K562 (cell line): ENCODE measurements at regions not wholly inside any gene's neighbourhood (a gene's known extent, or its start where the extent isn't known, plus 50 kb on each side); places are given as distances from the start of the nearest gene placed in this dataset.

Experiments used
- ATAC-seq: fragments of 200-7000 bp; cut with Tn5 transposase; 3 replicates; pipeline ENCODE4 v1.9.1; 2020; ENCODE audit warnings: moderate library complexity
- BruUV-seq: library from RNA; stranded (reverse); fragments of 400-500 nt; replicated peaks from 2 replicates; lab custom pipeline; 2021; lab: Mats Ljungman, UMichigan
- CTCF ChIA-PET: fragments of 300-600 bp; formaldehyde crosslinking; extraction: SDS; loops from one replicate; lab custom pipeline; 2021; ENCODE audit warnings: low intra/inter-chr PET ratio; lab: Yijun Ruan, JAX
- POLR2A ChIA-PET: fragments of 300-600, 350-650 bp; sonication (Branson Sonifier 250); formaldehyde crosslinking; extraction: SDS; loops from one replicate; lab custom pipeline; 2021; ENCODE audit warnings: antibody characterized with exemption, inconsistent platforms; lab: Yijun Ruan, JAX
- DNase-seq, 4 experiments: peaks; one replicate each; pipeline versions ENCODE4 v3.0.0 to v3.0.0-alpha.2; 2011 to 2018; ENCODE audit warnings: low spot score in 3 of 4, mixed read lengths in 3 of 4; ENCODE audit errors: extremely low read depth in 1 of 4
- FAIRE-seq: peaks from 2 replicates; lab custom pipeline; 2011; peaks lifted over from hg19 to GRCh38; lab: Jason Lieb, UNC
- H2AFZ ChIP-seq: 2 replicates; pipeline ENCODE4 v1.6.0; 2011; ENCODE audit warnings: low read depth, low read length, control low read depth, inconsistent platforms
- H3K27ac ChIP-seq: fragments of 200-600 bp; 3 replicates; pipeline ENCODE4 v1.8.0; 2011; ENCODE audit warnings: low read depth, mild to moderate bottlenecking, control low read depth, inconsistent platforms, low read length, moderate library complexity, mixed read lengths; ENCODE audit errors: extremely low read depth
- H3K27me3 ChIP-seq, 2 experiments: fragments of 300-600 bp in 1 of 2; 2 replicates in 1 of 2; 3 replicates in 1 of 2; pipeline versions ENCODE4 v1.6.0 to v1.8.0; 2011; ENCODE audit warnings: inconsistent platforms in 2 of 2, low read length in 2 of 2, mild to moderate bottlenecking in 1 of 2, mixed read lengths in 1 of 2, moderate library complexity in 1 of 2; ENCODE audit not compliant: control insufficient read depth in 2 of 2, insufficient read depth in 2 of 2
- H3K36me3 ChIP-seq: fragments of 300-600 bp; 3 replicates; pipeline ENCODE4 v1.8.0; 2011; ENCODE audit warnings: mild to moderate bottlenecking, low read length, inconsistent platforms; ENCODE audit not compliant: control insufficient read depth, insufficient read depth
- H3K4me1 ChIP-seq, 2 experiments: fragments of 200-600 bp in 1 of 2; replicated peaks in 1 of 2; 2 replicates in 1 of 2; 3 replicates in 1 of 2; pipeline versions ENCODE4 v1.5.1 to v1.8.0; 2011; ENCODE audit warnings: inconsistent platforms in 2 of 2, low read length in 2 of 2, mild to moderate bottlenecking in 1 of 2, mixed read lengths in 1 of 2, moderate library complexity in 1 of 2; ENCODE audit not compliant: control insufficient read depth in 2 of 2, insufficient read depth in 2 of 2
- H3K4me2 ChIP-seq: 2 replicates; pipeline ENCODE4 v1.6.1; 2011; ENCODE audit warnings: low read length, control low read depth, inconsistent platforms, mixed read lengths; ENCODE audit not compliant: insufficient read depth
- H3K4me3 ChIP-seq: fragments of 200-600 bp; sonication (generic), shearing (Covaris generic); 2 replicates; pipeline ENCODE4 v1.5.1; 2016; ENCODE audit warnings: control low read depth, inconsistent platforms
- H3K79me2 ChIP-seq: fragments of 200-600 bp; 3 replicates; pipeline ENCODE4 v1.8.0; 2011; ENCODE audit warnings: low read length, inconsistent platforms; ENCODE audit not compliant: control insufficient read depth, insufficient read depth
- H3K9ac ChIP-seq, 2 experiments: 2 replicates each; pipeline versions ENCODE4 v1.6.0 to v1.6.1; 2011; ENCODE audit warnings: low read depth in 2 of 2, low read length in 2 of 2, control low read depth in 1 of 2, inconsistent platforms in 1 of 2, mild to moderate bottlenecking in 1 of 2, mixed read lengths in 1 of 2; ENCODE audit not compliant: insufficient read depth in 1 of 2
- H3K9me1 ChIP-seq: one replicate; pipeline ENCODE4 v1.6.0; 2011; ENCODE audit warnings: inconsistent platforms, mild to moderate bottlenecking, low read length, moderate library complexity; ENCODE audit not compliant: control insufficient read depth, insufficient read depth
- H3K9me3 ChIP-seq: replicated peaks from 2 replicates; pipeline ENCODE4 v1.5.1; 2011; ENCODE audit warnings: low read depth, low read length, inconsistent platforms; ENCODE audit not compliant: control insufficient read depth, insufficient read depth
- H4K20me1 ChIP-seq: replicated peaks from 2 replicates; pipeline ENCODE4 v1.6.1; 2011; ENCODE audit warnings: low read length, inconsistent platforms, mixed read lengths; ENCODE audit not compliant: control insufficient read depth, insufficient read depth
- CBX5 ChIP-seq: IDR thresholded peaks from 2 replicates; pipeline ENCODE4 v1.6.1; 2014; ENCODE audit warnings: low read depth, borderline replicate concordance
- CEBPG ChIP-seq, 3 experiments: fragments of 200-800 bp in 1 of 3; sonication (Bioruptor generic) in 1 of 3; sonication (generic) in 1 of 3; formaldehyde crosslinking in 1 of 3; IDR thresholded peaks in 2 of 3; conservative IDR thresholded peaks in 1 of 3; 2 replicates each; pipeline versions ENCODE4 v1.6.1 to v1.8.0; 2016 to 2022; ENCODE audit warnings: missing compliant biosample characterization in 2 of 3, missing genetic modification characterization in 2 of 3, mild to moderate bottlenecking in 1 of 3, missing genetic modification reagents in 1 of 3
- CHD4 ChIP-seq: fragments of 200-600 bp; sonication (generic); IDR thresholded peaks from 3 replicates; pipeline ENCODE4 v1.6.1; 2012; ENCODE audit warnings: low read depth, mild to moderate bottlenecking, mixed read lengths, low read length, inconsistent platforms; ENCODE audit not compliant: insufficient read depth, insufficient replicate concordance, poor library complexity, severe bottlenecking
- CREM ChIP-seq: IDR thresholded peaks from 2 replicates; pipeline ENCODE4 v1.6.1; 2014; ENCODE audit warnings: antibody characterized with exemption, low read depth
- ESRRA ChIP-seq: fragments of 450-650 bp; IDR thresholded peaks from 2 replicates; pipeline ENCODE4 v1.6.1; 2014; ENCODE audit warnings: low read depth, mild to moderate bottlenecking, moderate library complexity, borderline replicate concordance
- JUN ChIP-seq, 2 experiments: sonication (generic) in 1 of 2; formaldehyde crosslinking in 1 of 2; IDR thresholded peaks; 2 replicates each; pipeline versions ENCODE4 v1.6.1 to v1.8.0; 2012 to 2022; ENCODE audit warnings: borderline replicate concordance in 2 of 2, mild to moderate bottlenecking in 2 of 2, improper control_type of control experiment in 1 of 2, low read depth in 1 of 2, low read length in 1 of 2, missing genetic modification reagents in 1 of 2
- NCOA1 ChIP-seq: fragments of 450-650 bp; IDR thresholded peaks from 2 replicates; pipeline ENCODE4 v1.6.1; 2016; ENCODE audit warnings: low read depth
- PTTG1 ChIP-seq: fragments of 450-650 bp; IDR thresholded peaks from 2 replicates; pipeline ENCODE4 v1.6.1; 2016; ENCODE audit warnings: low read depth, mild to moderate bottlenecking, missing genetic modification characterization, missing compliant biosample characterization
- SPI1 ChIP-seq: IDR thresholded peaks from 2 replicates; pipeline ENCODE4 v1.6.1; 2011; ENCODE audit warnings: low read depth, low read length, control low read depth, borderline replicate concordance
- SREBF2 ChIP-seq: sonication (generic); formaldehyde crosslinking; IDR thresholded peaks from 2 replicates; pipeline ENCODE4 v1.4.0; 2020; ENCODE audit warnings: mild to moderate bottlenecking, missing genetic modification reagents
- ZNF197 ChIP-seq: fragments of 200-800 bp; sonication (Bioruptor generic); IDR thresholded peaks from 2 replicates; pipeline ENCODE4 v1.6.1; 2016; ENCODE audit warnings: low read depth, missing genetic modification characterization, missing compliant biosample characterization
- ZNF224 ChIP-seq: sonication (generic); formaldehyde crosslinking; IDR thresholded peaks from 2 replicates; pipeline ENCODE4 v1.8.0; 2022; ENCODE audit warnings: mild to moderate bottlenecking, missing genetic modification reagents
- ZNF592 ChIP-seq: fragments of 450-650 bp; IDR thresholded peaks from 2 replicates; pipeline ENCODE4 v1.6.1; 2017; ENCODE audit warnings: antibody characterized with exemption, mild to moderate bottlenecking
- WGBS: fragments of 100-300 bp; shearing (Covaris generic); methylation state at CpG from one replicate; pipeline ENCODE4 v1.1.6; 2016; ENCODE audit warnings: low coverage, mixed read lengths; ENCODE audit not compliant: insufficient coverage; ENCODE audit errors: missing lambda C conversion rate; 5-methylcytosine and 5-hydroxymethylcytosine counted together
- in situ Hi-C: fragments of 300-500 bp; cut with MboI; formaldehyde crosslinking; loops from 4 replicates; pipeline ENCODE4 v1.15.0; 2018; ENCODE audit warnings: inconsistent platforms, mixed read lengths
- intact Hi-C: fragments of 100-400 bp; cut with micrococcal nuclease; formaldehyde crosslinking; loops from 2 replicates; pipeline ENCODE4 v1.14.2; 2022

- TF ChIP-seq CREM (no peak), CEBPG (CRISPR knock-in tag; IDR thresholded peaks at IDR 0.05) (no peak), CEBPG (tag; conservative IDR thresholded peaks at IDR 0.05 in 1 of 2, IDR thresholded peaks at IDR 0.05 in 1 of 2) (0 out of 4 replicates have a peak, but pooled peaks of 1 of the 2 experiments have one; percentile 27), SPI1 (peak; percentile 57; the same call in 1 of the 2 replicates), CHD4 (no peak), ESRRA (no peak), ZNF224 (CRISPR knock-in tag) (no peak)
- POLR2A ChIA-PET = no interaction called here
- H3K9ac ChIP-seq = no peak overlapping the region
- ATAC-seq (no peak), FAIRE-seq (no peak), DNase-seq (no peak)
- H3K9me3 ChIP-seq = no peaks in the 10 kb centered on the region
- H3K27ac ChIP-seq = no peak overlapping the region
- no TSS peak for BruUV-seq
- WGBS = under 1% methylated on average over 4 of the region's 4 CpGs
- intact Hi-C loops (loop anchor here (5.0 kb wide), 1 partner anchor 858 kb away; no protein-coding TSS in a partner anchor), in situ Hi-C loops (no loop called here)
- H3K4me1 ChIP-seq = no peaks in the 10 kb centered on the region
- H3K36me3 ChIP-seq = no peaks in the 10 kb centered on the region
- no peak overlapping the region for H3K4me3 ChIP-seq
- H3K27me3 ChIP-seq = no peaks in the 10 kb centered on the region
- H3K4me2 ChIP-seq = no peak overlapping the region
- no peaks in the 10 kb centered on the region for H3K79me2 ChIP-seq
- no peaks in the 10 kb centered on the region for H4K20me1 ChIP-seq
- no peaks in the 10 kb centered on the region for H3K9me1 ChIP-seq
- no peak overlapping the region for H2AFZ ChIP-seq
- CTCF ChIA-PET = no interaction called here
Observed at GRCh38 chr16:75794426-75794825, 68.1 kb upstream of the CPHXL start.

- FAIRE-seq (no peak), ATAC-seq (no peak), DNase-seq (no peak)
- H3K9me1 ChIP-seq = no peaks in the 10 kb centered on the region
- intact Hi-C loops (no loop called here), in situ Hi-C loops (no loop called here)
- H3K4me3 ChIP-seq = no peak overlapping the region
- no peaks in the 10 kb centered on the region for H4K20me1 ChIP-seq
- no peaks in the 10 kb centered on the region for H3K9me3 ChIP-seq
- H3K4me1 ChIP-seq = no peaks in the 10 kb centered on the region
- no peak overlapping the region for H3K4me2 ChIP-seq
- CTCF ChIA-PET = no interaction called here
- no TSS peak for BruUV-seq
- POLR2A ChIA-PET = interaction anchor here (0.6 kb wide), 1 partner anchor 554 kb away, joined by 3 read pairs; no protein-coding TSS in a partner anchor
- no peaks in the 10 kb centered on the region for H3K27me3 ChIP-seq
- WGBS = 0% methylated on average over 4 of the region's 4 CpGs
- no peaks in the 10 kb centered on the region for H3K36me3 ChIP-seq
- no peak overlapping the region for H2AFZ ChIP-seq
- no peaks in the 10 kb centered on the region for H3K79me2 ChIP-seq
- no peak overlapping the region for H3K9ac ChIP-seq
- H3K27ac ChIP-seq = no peak overlapping the region
- no peak for TF ChIP-seq JUN (IDR thresholded peaks at IDR 0.05; ENCODE audit: borderline replicate concordance, low read depth, low read length)
- TF ChIP-seq JUN (CRISPR knock-in tag; IDR thresholded peaks at IDR 0.05; ENCODE audit: borderline replicate concordance) = no peak
- no peak for TF ChIP-seq CBX5
- no peak for TF ChIP-seq ZNF197 (CRISPR knock-in tag)
- no peak for TF ChIP-seq SREBF2 (CRISPR knock-in tag)
- TF ChIP-seq NCOA1 = no peak
- TF ChIP-seq ZNF592 = no peak
- TF ChIP-seq PTTG1 (tag) = no peak
Observed at GRCh38 chr16:75798714-75799113, 72.4 kb upstream of the CPHXL start.
